Skeletal muscle tissue (tissue), 4 donors: ENCODE measurements at regions not wholly inside any gene's neighbourhood (a gene's known extent, or its start where the extent isn't known, plus 50 kb on each side); places are given as distances from the start of the nearest gene placed in this dataset. TPM values are rescaled to one million over a fixed set of nuclear protein-coding genes. Genes with fewer than 3 reads are reported as not detected.

Source experiments
- H3K27ac ChIP-seq: one replicate; pipeline ENCODE4 v1.7.0; 2013; ENCODE audit warnings: mild to moderate bottlenecking, low read depth, low read length, inconsistent platforms
- H3K27me3 ChIP-seq, 3 donors: one replicate each; pipeline ENCODE4 v1.7.0; 2013; ENCODE audit warnings: low read length in 3 of 3; ENCODE audit not compliant: control insufficient read depth in 3 of 3, insufficient read depth in 3 of 3
- H3K36me3 ChIP-seq, 3 donors: one replicate each; pipeline ENCODE4 v1.7.0; 2013; ENCODE audit warnings: low read length in 3 of 3; ENCODE audit not compliant: control insufficient read depth in 3 of 3, insufficient read depth in 3 of 3
- H3K4me1 ChIP-seq, 3 donors: one replicate each; pipeline ENCODE4 v1.7.0; 2013; ENCODE audit warnings: low read length in 3 of 3, mild to moderate bottlenecking in 3 of 3; ENCODE audit not compliant: control insufficient read depth in 3 of 3, insufficient read depth in 3 of 3
- H3K4me3 ChIP-seq, 3 donors: one replicate each; pipeline ENCODE4 v1.7.0; 2013; ENCODE audit warnings: low read length in 3 of 3
- H3K9ac ChIP-seq, 3 donors: one replicate each; pipeline ENCODE4 v1.7.0; 2013; ENCODE audit warnings: low read length in 3 of 3, mild to moderate bottlenecking in 3 of 3, moderate library complexity in 2 of 3, low read depth in 1 of 3
- H3K9me3 ChIP-seq, 3 donors: one replicate each; pipeline ENCODE4 v1.7.0; 2013; ENCODE audit warnings: low read length in 3 of 3; ENCODE audit not compliant: control insufficient read depth in 3 of 3
- small RNA-seq: library from RNA; depleted of rRNA; stranded (forward); fragments of <200 nt; gene quantifications from one replicate; pipeline ENCODE3, GENCODE V24; 2014
- donor health status: Osteomylitis.

- Histone ChIP-seq H3K27me3 (no peaks in the 10 kb centered on the region), H3K9ac (no peak overlapping the region), H3K4me3 (no peak overlapping the region), H3K27ac (no peak overlapping the region), H3K9me3 (no peaks in the 10 kb centered on the region), H3K36me3 (no peaks in the 10 kb centered on the region), H3K4me1 (no peaks in the 10 kb centered on the region)
Measured at GRCh38 chr4:119688446-119688845, 59.8 kb upstream of the PDE5A start.

- Histone ChIP-seq H3K4me3 (no peak overlapping the region), H3K9ac (no peak overlapping the region), H3K4me1 (no peaks in the 10 kb centered on the region), H3K27ac (no peak overlapping the region), H3K27me3 (no peaks in the 10 kb centered on the region), H3K9me3 (no peaks in the 10 kb centered on the region), H3K36me3 (no peaks in the 10 kb centered on the region)
Measured at GRCh38 chr4:119684463-119684862, 55.9 kb upstream of the PDE5A start.

- Histone ChIP-seq H3K4me1 (no peaks in the 10 kb centered on the region), H3K9ac (no peak overlapping the region), H3K9me3 (no peaks in the 10 kb centered on the region), H3K4me3 (no peak overlapping the region), H3K27me3 (no peaks in the 10 kb centered on the region), H3K36me3 (no peaks in the 10 kb centered on the region), H3K27ac (no peak overlapping the region)
Measured at GRCh38 chr4:119683518-119683917, 54.9 kb upstream of the PDE5A start.

GRCh38 chr4:119682099-119682498, 53.5 kb upstream of the PDE5A start:
- Histone ChIP-seq H3K36me3 (no peaks in the 10 kb centered on the region), H3K9ac (no peak overlapping the region), H3K4me3 (no peak overlapping the region), H3K4me1 (no peaks in the 10 kb centered on the region), H3K27ac (no peak overlapping the region), H3K27me3 (no peaks in the 10 kb centered on the region), H3K9me3 (no peaks in the 10 kb centered on the region)

GRCh38 chr4:119679251-119679650, 50.6 kb upstream of the PDE5A start:
- Histone ChIP-seq H3K27me3 (no peaks in the 10 kb centered on the region), H3K9ac (no peak overlapping the region), H3K4me1 (no peaks in the 10 kb centered on the region), H3K9me3 (no peaks in the 10 kb centered on the region), H3K4me3 (no peak overlapping the region), H3K27ac (no peak overlapping the region), H3K36me3 (no peaks in the 10 kb centered on the region)

- Histone ChIP-seq H3K9me3 (no peaks in the 10 kb centered on the region), H3K9ac (no peak overlapping the region), H3K4me3 (no peak overlapping the region), H3K27me3 (no peaks in the 10 kb centered on the region), H3K27ac (no peak overlapping the region), H3K4me1 (no peaks in the 10 kb centered on the region), H3K36me3 (no peaks in the 10 kb centered on the region)
Measured at GRCh38 chr4:119678761-119679160, 50.2 kb upstream of the PDE5A start.

Small RNA genes lying in the stretch of these regions (small RNA-seq; reads per million reads assigned to genes)
- not detected for gene RF00019
